ENCODE measurements at regions not wholly inside any gene's neighbourhood (a gene's known extent, or its start where the extent isn't known, plus 50 kb on each side); places are given as distances from the start of the nearest gene placed in this dataset.

- 80% methylated on average over 2 of the region's 4 CpGs for WGBS (ENCODE audit: insufficient coverage)
- no peak overlapping the region for H3K27ac ChIP-seq (ENCODE audit: low read length in 2 of 2)
- no peaks in the 10 kb centered on the region for H4K20me1 ChIP-seq (ENCODE audit: control insufficient read depth, insufficient read depth, low read length, poor library complexity, severe bottlenecking)
- intact Hi-C loops (cut with micrococcal nuclease), result no loop called here
- H3K9me3 Mint-ChIP-seq (ENCODE audit: insufficient read depth), result peaks cover 2% of the 10 kb centered on the region
- POLR2A ChIA-PET, result no interaction called here
- CTCF ChIA-PET, result no interaction called here
- H3K9ac ChIP-seq (ENCODE audit: low read length), result no peak overlapping the region
- no peaks in the 10 kb centered on the region for H3K36me3 ChIP-seq (replicated peaks in 1 of 2; ENCODE audit: control extremely low read depth in 1 of 2, control insufficient read depth in 1 of 2, extremely low read depth in 1 of 2, insufficient read depth in 2 of 2, low read length in 1 of 2)
- no peaks in the 10 kb centered on the region for H3K9me3 ChIP-seq (ENCODE audit: control extremely low read depth in 1 of 3, control insufficient read depth in 2 of 3, insufficient read depth in 1 of 3, low read length in 2 of 3)
- H3K4me1 ChIP-seq (ENCODE audit: control insufficient read depth in 2 of 2, insufficient read depth in 2 of 2, low read length in 2 of 2), result no peaks in the 10 kb centered on the region
- no peak overlapping the region for H3K27ac Mint-ChIP-seq
- no peaks in the 10 kb centered on the region for H3K27me3 Mint-ChIP-seq
- no peak overlapping the region for H3K4me3 ChIP-seq (ENCODE audit: control extremely low read depth in 1 of 5, extremely low read depth in 1 of 5, insufficient read depth in 1 of 5, low read depth in 2 of 5, low read length in 4 of 5)
- DNase-seq (no peak), ATAC-seq (ENCODE audit: low read depth) (no peak)
- H3K4me3 Mint-ChIP-seq, result no peak overlapping the region
- H3K79me2 ChIP-seq (ENCODE audit: control insufficient read depth, insufficient read depth, low read length), result no peaks in the 10 kb centered on the region
- no peak overlapping the region for H3K4me2 ChIP-seq (replicated peaks; ENCODE audit: low read depth, low read length, poor library complexity, severe bottlenecking)
- no peak overlapping the region for H2AFZ ChIP-seq (ENCODE audit: insufficient read depth, low read depth, low read length, poor library complexity, severe bottlenecking)
- TF ChIP-seq EZH2 (IDR thresholded peaks at IDR 0.05; ENCODE audit: borderline replicate concordance, insufficient read depth, low read depth, low read length, poor library complexity, severe bottlenecking) (no peak), CTCF (IDR thresholded peaks at IDR 0.05) (no peak)
- no peaks in the 10 kb centered on the region for H3K4me1 Mint-ChIP-seq
- no peaks in the 10 kb centered on the region for H3K27me3 ChIP-seq (replicated peaks in 1 of 4; ENCODE audit: control extremely low read depth in 1 of 4, control insufficient read depth in 3 of 4, insufficient read depth in 4 of 4, low read length in 3 of 4)
These were observed 144.5 kb upstream of the NUDT12 start for GRCh38 chr5:103706939-103707682.

DNA sequence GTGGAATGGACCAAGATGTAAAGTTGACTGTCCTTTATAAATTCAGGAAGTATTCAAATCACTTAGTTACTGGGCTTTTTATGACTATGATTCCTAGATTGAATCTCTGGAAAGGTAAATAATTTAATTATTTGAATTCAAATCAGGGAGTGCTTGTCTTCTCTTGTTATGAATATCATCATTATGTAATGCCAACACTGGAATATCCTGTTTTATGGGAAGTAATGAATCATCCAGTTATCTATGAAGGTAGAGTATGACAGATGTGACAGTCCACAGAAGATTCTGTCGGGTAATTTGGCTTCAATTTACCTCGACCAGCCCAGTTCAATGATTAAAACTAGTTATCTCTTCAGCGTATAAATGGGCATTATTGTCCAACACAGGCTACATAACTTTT, 141.0 kb upstream of the NUDT12 start:
- no peaks in the 10 kb centered on the region for H3K27me3 Mint-ChIP-seq
- H4K20me1 ChIP-seq (ENCODE audit: control insufficient read depth, insufficient read depth, low read length, poor library complexity, severe bottlenecking), result no peaks in the 10 kb centered on the region
- H3K36me3 ChIP-seq (replicated peaks in 1 of 2; ENCODE audit: control extremely low read depth in 1 of 2, control insufficient read depth in 1 of 2, extremely low read depth in 1 of 2, insufficient read depth in 2 of 2, low read length in 1 of 2), result no peaks in the 10 kb centered on the region
- no peaks in the 10 kb centered on the region for H3K4me1 Mint-ChIP-seq
- H3K9ac ChIP-seq (ENCODE audit: low read length), result no peak overlapping the region
- no peaks in the 10 kb centered on the region for H3K4me1 ChIP-seq (ENCODE audit: control insufficient read depth in 2 of 2, insufficient read depth in 2 of 2, low read length in 2 of 2)
- no peaks in the 10 kb centered on the region for H3K79me2 ChIP-seq (ENCODE audit: control insufficient read depth, insufficient read depth, low read length)
- TF ChIP-seq CTCF (IDR thresholded peaks at IDR 0.05), result no peak
- TF ChIP-seq EZH2 (IDR thresholded peaks at IDR 0.05; ENCODE audit: borderline replicate concordance, insufficient read depth, low read depth, low read length, poor library complexity, severe bottlenecking), result no peak
- ATAC-seq (ENCODE audit: low read depth), result no peak
- H3K27ac ChIP-seq (ENCODE audit: low read length in 2 of 2), result no peak overlapping the region
- no peaks in the 10 kb centered on the region for H3K27me3 ChIP-seq (replicated peaks in 1 of 4; ENCODE audit: control extremely low read depth in 1 of 4, control insufficient read depth in 3 of 4, insufficient read depth in 4 of 4, low read length in 3 of 4)
- no peak overlapping the region for H3K4me3 ChIP-seq (ENCODE audit: control extremely low read depth in 1 of 5, extremely low read depth in 1 of 5, insufficient read depth in 1 of 5, low read depth in 2 of 5, low read length in 4 of 5)
- POLR2A ChIA-PET, result no interaction called here
- H3K9me3 ChIP-seq (ENCODE audit: control extremely low read depth in 1 of 3, control insufficient read depth in 2 of 3, insufficient read depth in 1 of 3, low read length in 2 of 3), result no peaks in the 10 kb centered on the region
- no peak overlapping the region for H3K4me3 Mint-ChIP-seq
- no CpG with 5 or more reads among the region's 3 CpGs for WGBS (ENCODE audit: insufficient coverage)
- no peak overlapping the region for H3K27ac Mint-ChIP-seq
- DNase-seq, result no peak
- CTCF ChIA-PET, result no interaction called here
- intact Hi-C loops (cut with micrococcal nuclease), result no loop called here
- no peak overlapping the region for H3K4me2 ChIP-seq (replicated peaks; ENCODE audit: low read depth, low read length, poor library complexity, severe bottlenecking)
- no peak overlapping the region for H2AFZ ChIP-seq (ENCODE audit: insufficient read depth, low read depth, low read length, poor library complexity, severe bottlenecking)
- no peaks in the 10 kb centered on the region for H3K9me3 Mint-ChIP-seq (ENCODE audit: insufficient read depth)
